ENCODE measurements at regions not wholly inside any gene's neighbourhood (a gene's known extent, or its start where the extent isn't known, plus 50 kb on each side); places are given as distances from the start of the nearest gene placed in this dataset.

DNA sequence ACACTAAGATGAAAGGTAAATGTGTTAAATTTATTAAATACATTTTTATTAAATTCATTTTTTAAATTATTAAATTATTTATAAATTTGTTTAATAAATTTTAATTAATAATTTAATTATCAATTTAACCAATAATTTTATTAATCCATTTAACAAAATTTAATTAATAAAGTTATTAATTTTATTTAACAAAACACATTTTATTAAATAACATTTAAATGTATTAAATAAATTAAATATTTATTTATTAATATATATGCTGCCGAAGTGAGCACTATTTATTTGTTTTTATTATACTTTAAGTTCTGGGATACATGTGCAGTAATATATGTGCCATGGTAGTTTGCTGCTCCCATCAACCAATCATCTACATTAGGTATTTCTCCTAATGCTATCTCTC, 719.5 kb downstream of the TRIML1 start:
- TF ChIP-seq GATA2 (IDR thresholded peaks at IDR 0.05; ENCODE audit: low read depth, low read length), result no peak
- no peak for TF ChIP-seq GATA3 (IDR thresholded peaks at IDR 0.05; ENCODE audit: low read depth, low read length)

All from SH-SY5Y (cell line).